Fibroblast of villous mesenchyme (primary cell): ENCODE measurements at regions not wholly inside any gene's neighbourhood (a gene's known extent, or its start where the extent isn't known, plus 50 kb on each side); places are given as distances from the start of the nearest gene placed in this dataset.

ENCODE experiments used
- DNase-seq: peaks from one replicate; pipeline ENCODE4 v3.0.0-alpha.2; 2010; ENCODE audit warnings: low read depth
- H3K4me3 ChIP-seq: 2 replicates; pipeline ENCODE4 v1.5.1; 2011; ENCODE audit warnings: low read depth, mild to moderate bottlenecking, low read length
- TF ChIP-seq, protein P1 (sequence below): IDR thresholded peaks from 2 replicates; pipeline ENCODE4 v1.5.1; 2012; ENCODE audit warnings: low read depth, mild to moderate bottlenecking, low read length; ENCODE audit not compliant: insufficient read depth

DNA sequence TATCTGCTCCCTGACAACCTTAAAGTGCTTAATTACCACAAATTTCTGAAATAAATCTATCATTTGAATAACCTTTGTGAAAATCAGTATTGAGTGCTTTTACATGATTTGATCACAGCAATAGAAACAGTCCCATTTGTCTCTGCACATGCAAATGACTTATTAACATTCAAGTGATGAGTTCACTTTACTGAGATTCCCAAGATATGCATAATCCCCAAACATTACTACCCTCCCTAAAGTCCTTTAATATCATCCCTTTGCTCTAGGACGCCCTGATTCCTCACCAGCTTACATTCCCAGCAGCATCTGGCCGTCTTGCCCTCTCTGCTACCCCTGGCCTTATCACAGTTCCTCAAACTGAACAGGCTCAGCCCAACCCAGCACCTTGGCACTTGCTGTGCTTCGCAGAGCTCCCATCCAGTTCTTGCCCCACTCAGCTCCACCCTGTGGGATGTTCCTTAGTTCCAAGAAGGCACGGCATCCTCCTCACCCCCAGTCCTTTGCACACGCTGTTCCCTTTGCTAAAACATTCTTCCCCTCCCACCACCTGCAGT, 347.5 kb downstream of the PREX1 start:
- H3K4me3 ChIP-seq: no peak overlapping the region
- DNase-seq: no peak
- TF ChIP-seq, protein P1, sequence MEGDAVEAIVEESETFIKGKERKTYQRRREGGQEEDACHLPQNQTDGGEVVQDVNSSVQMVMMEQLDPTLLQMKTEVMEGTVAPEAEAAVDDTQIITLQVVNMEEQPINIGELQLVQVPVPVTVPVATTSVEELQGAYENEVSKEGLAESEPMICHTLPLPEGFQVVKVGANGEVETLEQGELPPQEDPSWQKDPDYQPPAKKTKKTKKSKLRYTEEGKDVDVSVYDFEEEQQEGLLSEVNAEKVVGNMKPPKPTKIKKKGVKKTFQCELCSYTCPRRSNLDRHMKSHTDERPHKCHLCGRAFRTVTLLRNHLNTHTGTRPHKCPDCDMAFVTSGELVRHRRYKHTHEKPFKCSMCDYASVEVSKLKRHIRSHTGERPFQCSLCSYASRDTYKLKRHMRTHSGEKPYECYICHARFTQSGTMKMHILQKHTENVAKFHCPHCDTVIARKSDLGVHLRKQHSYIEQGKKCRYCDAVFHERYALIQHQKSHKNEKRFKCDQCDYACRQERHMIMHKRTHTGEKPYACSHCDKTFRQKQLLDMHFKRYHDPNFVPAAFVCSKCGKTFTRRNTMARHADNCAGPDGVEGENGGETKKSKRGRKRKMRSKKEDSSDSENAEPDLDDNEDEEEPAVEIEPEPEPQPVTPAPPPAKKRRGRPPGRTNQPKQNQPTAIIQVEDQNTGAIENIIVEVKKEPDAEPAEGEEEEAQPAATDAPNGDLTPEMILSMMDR: no peak

DNA sequence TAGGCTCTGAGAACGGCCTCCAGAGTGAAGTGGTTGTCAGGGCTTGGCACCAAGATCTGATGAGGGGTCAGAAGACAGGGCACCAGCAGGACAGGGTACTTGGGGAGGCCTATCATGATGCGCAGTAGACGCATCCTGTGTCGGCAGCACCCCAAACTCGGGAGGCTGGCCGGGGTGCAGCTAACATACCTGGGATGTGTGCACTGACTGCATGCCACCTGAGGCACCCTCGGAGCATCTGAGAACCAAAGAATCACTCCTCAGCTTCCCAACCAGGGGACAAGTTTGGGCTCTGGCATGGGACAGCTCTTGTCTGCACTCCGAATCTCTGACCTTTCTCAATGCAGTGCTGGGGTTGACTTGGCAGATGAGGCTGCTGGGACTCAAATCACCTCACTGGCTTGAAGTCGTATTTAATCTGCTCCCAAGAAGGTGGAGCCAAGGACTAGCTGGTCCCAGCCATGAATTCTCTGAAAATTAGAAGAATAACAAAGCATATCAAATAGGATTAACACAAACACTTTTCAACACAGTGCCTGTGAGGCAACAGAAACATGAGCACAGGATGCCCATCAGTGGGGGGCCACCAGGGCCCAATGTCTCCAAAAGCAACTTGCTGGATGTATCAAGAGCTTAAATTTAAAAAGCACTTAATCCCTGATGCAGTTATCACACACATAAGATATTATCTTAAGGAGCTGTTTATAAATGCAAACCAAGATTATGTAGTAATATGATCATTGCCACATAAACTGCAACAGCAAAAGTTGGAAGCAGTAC, 348.8 kb downstream of the PREX1 start:
- DNase-seq: no peak
- TF ChIP-seq, protein P1: no peak
- H3K4me3 ChIP-seq: no peak overlapping the region

DNA sequence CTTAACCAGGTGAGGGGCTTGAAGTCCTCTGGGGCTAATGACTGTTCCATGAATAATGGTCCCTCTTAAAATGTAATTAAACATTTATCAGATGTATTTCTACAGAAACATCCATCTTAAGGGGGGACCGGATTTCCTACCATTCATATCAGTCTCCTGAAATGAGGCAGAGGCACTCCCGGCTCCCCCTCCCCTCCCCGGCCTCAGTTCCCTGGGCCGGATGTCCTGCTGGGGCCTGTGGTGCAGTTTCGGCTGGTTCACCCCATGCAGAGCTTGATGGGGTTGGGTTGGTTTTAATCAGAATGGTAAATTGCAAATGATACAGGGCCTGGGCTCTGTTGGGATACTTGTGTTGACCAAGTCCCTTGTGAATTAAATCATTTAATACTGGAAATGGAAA, 349.4 kb downstream of the PREX1 start:
- no peak for DNase-seq
- TF ChIP-seq, protein P1: no peak
- no peak overlapping the region for H3K4me3 ChIP-seq

DNA sequence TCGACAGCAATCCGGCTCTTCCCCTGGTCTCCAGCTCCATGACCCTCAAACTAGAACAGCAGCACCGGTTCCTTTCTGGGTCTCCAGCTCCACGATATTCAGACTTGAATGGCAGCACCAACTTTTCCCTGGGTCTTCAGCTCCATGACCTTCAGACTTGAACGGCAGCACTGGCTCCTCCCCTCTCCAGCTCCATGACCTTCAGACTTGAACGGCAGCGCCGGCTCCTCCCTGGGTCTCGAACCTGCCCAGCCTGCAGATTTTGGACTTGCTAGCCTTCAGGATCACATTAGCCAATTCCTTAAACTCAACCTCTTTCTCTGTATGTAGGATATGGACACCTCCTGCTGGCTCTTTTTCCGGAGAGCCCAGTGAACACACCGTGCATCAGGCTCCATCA, 350.9 kb downstream of the PREX1 start:
- TF ChIP-seq, protein P1: no peak
- H3K4me3 ChIP-seq: no peak overlapping the region
- DNase-seq: no peak

DNA sequence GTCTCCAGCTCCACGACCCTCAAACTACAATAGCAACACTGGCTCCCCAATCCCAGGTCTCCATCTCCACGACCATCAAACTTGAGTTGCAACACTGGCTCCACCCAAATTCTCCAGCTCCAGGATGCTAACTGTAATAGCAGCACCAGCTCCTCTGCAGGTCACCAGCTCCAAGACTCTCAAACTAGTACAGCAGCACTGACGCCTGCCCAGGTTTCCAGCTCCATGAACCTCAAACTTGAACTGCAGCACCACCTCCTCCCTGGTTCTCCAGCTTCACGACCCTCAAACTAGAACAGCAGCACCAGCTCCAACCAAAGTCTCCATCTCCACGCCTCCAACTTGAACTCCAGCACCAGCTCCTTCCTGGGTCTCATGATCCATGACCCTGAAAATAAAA, 353.8 kb downstream of the PREX1 start:
- no peak overlapping the region for H3K4me3 ChIP-seq
- TF ChIP-seq, protein P1: no peak
- DNase-seq: no peak

DNA sequence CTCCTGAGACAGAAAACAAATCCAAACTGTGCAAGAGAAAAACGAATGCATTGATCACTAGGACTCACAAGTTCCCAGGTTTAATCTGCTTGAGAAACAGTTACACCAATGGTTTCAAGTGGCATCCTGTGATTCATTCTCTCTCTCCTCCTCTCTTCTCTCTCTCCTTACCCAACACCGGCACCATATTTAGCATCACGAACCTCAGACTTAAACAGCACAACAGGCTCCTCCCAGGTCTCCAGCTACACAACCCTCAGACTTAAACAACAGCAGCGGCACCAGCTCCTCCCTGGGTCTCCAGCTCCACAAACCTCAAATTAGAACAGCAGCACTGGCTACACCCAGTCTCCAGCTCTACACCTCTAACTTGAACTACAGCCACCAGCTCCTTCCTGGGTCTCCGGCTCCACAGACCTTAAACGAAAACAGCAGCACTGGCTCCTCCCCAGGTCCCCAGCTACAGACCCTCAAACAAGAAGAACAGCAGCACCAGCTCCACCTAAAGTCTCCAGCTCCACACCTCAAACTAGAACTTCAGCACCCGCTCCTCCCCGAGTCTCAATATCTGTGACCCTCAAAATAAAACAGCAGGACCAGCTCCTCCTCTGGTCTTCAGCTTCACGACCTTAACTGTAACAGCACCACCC, 355.9 kb downstream of the PREX1 start:
- DNase-seq: no peak
- no peak overlapping the region for H3K4me3 ChIP-seq
- TF ChIP-seq, protein P1: no peak
